T-helper 1 cell treated with Interleukin-12 subunit alpha and Interleukin-12 subunit beta and Interleukin-4 antibody, amounts not matched to agents 30 μg/mL and 1 μg/mL, for 36 hours (primary cell): ENCODE measurements at regions not wholly inside any gene's neighbourhood (a gene's known extent, or its start where the extent isn't known, plus 50 kb on each side); places are given as distances from the start of the nearest gene placed in this dataset.

Experiments used
- H3K27ac Mint-ChIP-seq: one replicate; pipeline ENCODE4 v1.8.0; 2021; ENCODE audit warnings: mild to moderate bottlenecking, mixed read lengths
- H3K27me3 Mint-ChIP-seq: one replicate; pipeline ENCODE4 v1.8.0; 2021; ENCODE audit warnings: low read depth, mixed read lengths
- H3K36me3 Mint-ChIP-seq: one replicate; pipeline ENCODE4 v1.8.0; 2021; ENCODE audit warnings: low read depth, mixed read lengths
- H3K4me1 Mint-ChIP-seq: one replicate; pipeline ENCODE4 v1.8.0; 2021; ENCODE audit warnings: low read depth, mixed read lengths
- H3K4me3 Mint-ChIP-seq: one replicate; pipeline ENCODE4 v1.8.0; 2021; ENCODE audit warnings: mild to moderate bottlenecking, moderate library complexity, mixed read lengths
- H3K9me3 Mint-ChIP-seq: one replicate; pipeline ENCODE4 v1.8.0; 2021; ENCODE audit warnings: mixed read lengths

- Mint-ChIP-seq H3K27me3 (peaks cover 22% of the 10 kb centered on the region), H3K9me3 (no peaks in the 10 kb centered on the region), H3K4me1 (peaks cover 33% of the 10 kb centered on the region), H3K4me3 (peak overlapping the region; percentile 28), H3K27ac (peak overlapping the region; percentile 62), H3K36me3 (no peaks in the 10 kb centered on the region)
Measured at GRCh38 chr16:79768276-79768970, 167.9 kb upstream of the MAF start.

DNA sequence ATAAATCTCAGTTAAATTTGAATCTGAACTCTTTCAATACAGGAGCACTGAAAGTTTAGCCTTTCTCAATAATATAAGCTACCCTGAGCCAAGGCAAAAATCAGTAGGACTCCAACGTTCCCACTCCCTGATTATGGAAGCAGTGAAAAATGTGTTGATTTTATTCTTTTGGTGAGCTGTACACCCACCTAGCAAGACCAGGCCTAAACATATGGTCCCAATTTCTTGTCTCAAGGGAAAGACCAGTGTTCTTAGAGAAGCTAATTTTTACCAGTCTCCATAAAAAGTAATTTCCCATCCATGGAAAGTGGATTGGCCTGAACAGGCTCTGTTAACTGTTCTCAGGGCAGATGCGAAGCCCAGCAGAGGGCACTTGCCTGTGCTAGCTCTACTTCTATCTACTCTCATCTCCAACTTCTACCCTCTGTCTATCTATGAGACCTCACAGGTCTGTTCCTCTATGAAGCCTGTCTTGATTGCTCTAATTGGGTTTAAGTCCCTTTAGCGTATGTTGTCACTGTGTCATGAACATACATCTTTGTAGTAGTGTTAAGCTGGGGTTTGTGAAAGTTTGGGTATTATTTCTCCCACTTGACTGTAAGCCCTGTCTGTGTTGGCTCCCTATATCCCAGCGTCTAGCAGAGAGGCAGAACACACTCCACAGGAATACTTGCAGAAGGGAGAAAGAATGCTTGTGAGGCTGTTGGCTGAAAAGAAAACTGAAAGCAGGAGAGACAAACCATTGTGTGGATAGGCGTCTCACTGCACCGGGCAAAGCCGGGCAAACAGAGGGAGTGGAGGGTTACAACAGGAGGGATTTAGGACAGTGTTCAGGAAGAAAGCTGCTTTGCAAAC is 167.1 kb upstream of the MAF start:
- H3K9me3 Mint-ChIP-seq = no peaks in the 10 kb centered on the region
- peak overlapping the region; percentile 46 for H3K27ac Mint-ChIP-seq
- peaks cover 17% of the 10 kb centered on the region for H3K27me3 Mint-ChIP-seq
- peaks cover 33% of the 10 kb centered on the region for H3K4me1 Mint-ChIP-seq
- H3K4me3 Mint-ChIP-seq = peak overlapping the region; percentile 28
- no peaks in the 10 kb centered on the region for H3K36me3 Mint-ChIP-seq

DNA sequence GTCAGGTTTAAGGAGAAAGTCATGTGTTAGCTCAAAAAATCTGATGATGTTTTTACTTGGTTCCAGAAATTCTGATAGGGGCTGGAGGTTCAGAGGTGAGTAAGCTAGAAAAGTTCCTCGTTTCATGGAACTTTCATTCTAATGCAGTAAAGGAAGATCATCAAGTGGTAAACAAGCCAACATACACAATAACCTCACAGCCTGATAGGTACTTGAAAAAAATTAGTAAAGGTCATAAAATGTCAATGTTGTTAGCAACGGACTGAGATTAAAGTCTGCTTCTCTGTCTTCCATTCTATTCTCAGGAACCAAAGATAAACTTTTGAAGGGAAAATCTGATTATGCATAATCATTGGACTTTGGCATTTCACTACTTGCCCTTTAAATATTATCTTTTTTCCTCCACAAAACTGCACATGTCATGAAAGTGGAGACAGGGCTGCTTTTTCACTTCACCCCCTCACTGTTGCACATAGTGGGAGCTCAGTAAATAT is 165.4 kb upstream of the MAF start:
- no peaks in the 10 kb centered on the region for H3K9me3 Mint-ChIP-seq
- H3K4me3 Mint-ChIP-seq = no peak overlapping the region
- H3K27me3 Mint-ChIP-seq = peaks cover 4% of the 10 kb centered on the region
- no peaks in the 10 kb centered on the region for H3K36me3 Mint-ChIP-seq
- H3K27ac Mint-ChIP-seq = no peak overlapping the region
- H3K4me1 Mint-ChIP-seq = peaks cover 30% of the 10 kb centered on the region

GRCh38 chr16:79765431-79765830 is 164.9 kb upstream of the MAF start:
- H3K9me3 Mint-ChIP-seq = no peaks in the 10 kb centered on the region
- no peak overlapping the region for H3K4me3 Mint-ChIP-seq
- H3K36me3 Mint-ChIP-seq = no peaks in the 10 kb centered on the region
- no peak overlapping the region for H3K27ac Mint-ChIP-seq
- no peaks in the 10 kb centered on the region for H3K27me3 Mint-ChIP-seq
- H3K4me1 Mint-ChIP-seq = peaks cover 25% of the 10 kb centered on the region

DNA sequence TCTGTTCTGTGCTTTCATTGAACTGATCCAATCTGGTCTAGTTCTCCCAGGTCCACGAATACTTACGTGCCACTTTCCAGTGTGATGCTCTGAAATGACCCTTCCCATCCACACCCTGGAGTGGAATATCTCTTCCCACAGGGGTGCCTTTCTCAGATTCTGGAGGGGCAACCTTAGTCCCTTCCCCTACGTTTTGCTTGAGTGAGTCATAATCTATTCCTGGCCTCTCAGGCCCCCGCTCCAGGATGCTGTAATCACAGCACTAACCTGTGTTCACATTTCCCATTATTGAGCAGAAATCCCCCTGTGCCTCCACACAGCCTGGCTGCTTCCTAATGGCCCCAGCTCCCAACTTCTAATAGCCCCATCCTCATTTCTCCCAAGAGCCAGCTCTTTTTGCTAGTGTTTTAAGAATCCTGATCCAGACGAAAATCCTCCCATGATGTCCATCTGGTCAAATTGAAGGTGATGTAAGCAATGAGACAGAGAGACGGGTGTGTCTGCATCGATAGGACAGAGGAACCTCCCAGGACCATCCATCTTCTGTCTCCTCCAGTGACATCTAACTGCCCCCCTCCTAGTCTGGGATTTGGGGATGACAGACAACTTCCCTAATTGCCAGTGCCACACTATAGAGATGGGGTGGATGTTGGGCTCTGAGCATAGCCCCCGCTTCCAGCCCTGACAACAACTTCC is 164.0 kb upstream of the MAF start:
- peaks cover 19% of the 10 kb centered on the region for H3K4me1 Mint-ChIP-seq
- no peaks in the 10 kb centered on the region for H3K9me3 Mint-ChIP-seq
- no peak overlapping the region for H3K4me3 Mint-ChIP-seq
- no peak overlapping the region for H3K27ac Mint-ChIP-seq
- H3K36me3 Mint-ChIP-seq = no peaks in the 10 kb centered on the region
- no peaks in the 10 kb centered on the region for H3K27me3 Mint-ChIP-seq

DNA sequence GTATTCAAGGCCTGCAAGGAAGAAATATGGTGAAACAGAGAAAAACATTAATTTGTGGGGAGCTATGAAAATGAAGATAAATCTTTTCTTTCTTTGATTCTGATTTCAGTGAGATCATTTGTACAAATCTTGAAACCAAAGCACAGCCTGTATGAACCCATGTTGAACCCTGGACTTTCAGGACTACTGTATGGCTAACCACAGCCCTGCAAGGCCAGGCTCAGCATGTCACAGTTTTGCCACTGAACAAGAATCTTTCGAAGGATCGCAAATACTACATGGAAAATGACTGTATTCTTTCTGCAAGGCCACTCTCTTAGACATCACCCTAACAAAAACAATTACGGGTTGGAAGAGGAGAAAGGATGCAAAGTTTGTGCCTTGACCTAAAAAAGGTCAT is 161.7 kb upstream of the MAF start:
- Mint-ChIP-seq H3K4me3 (no peak overlapping the region), H3K27ac (no peak overlapping the region), H3K4me1 (peaks cover 4% of the 10 kb centered on the region), H3K27me3 (no peaks in the 10 kb centered on the region), H3K9me3 (peaks cover under 1% of the 10 kb centered on the region), H3K36me3 (peaks cover 1% of the 10 kb centered on the region)

DNA sequence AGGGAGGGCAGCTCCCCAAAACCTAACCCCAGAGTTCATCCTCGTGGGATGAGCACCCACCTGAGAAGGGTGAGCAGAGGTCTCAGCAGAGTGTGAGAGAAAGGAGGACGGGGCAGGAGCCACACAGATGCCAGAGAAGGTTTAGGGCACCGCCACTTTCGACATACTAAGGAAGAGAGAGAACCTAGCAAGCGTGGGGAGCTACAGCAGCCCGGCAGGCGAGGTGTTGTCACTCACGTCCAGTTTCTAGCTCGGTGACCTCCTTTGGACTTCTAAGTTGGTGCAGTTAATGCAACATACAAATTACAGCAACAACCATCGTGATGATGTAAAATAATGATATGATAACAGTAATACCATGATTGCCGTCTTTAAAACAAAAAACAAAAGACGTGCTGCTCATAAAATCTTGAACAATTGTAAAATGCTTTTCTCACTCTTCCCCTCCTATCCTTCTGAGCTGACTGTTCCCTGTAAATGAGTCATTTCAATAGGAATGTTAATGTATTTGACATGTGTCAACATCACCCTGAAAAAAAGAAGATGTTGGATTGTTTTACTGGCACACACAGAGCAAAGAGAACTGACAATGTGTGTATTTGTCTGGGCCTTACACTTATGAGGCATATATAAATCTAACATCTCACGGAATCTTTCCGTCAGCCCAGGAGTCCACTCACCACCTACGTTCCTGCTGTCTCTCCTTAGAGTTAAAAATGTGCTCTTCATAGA is 158.2 kb upstream of the MAF start:
- Mint-ChIP-seq H3K4me3 (no peak overlapping the region), H3K27ac (no peak overlapping the region), H3K27me3 (no peaks in the 10 kb centered on the region), H3K9me3 (peaks cover 5% of the 10 kb centered on the region), H3K36me3 (peaks cover 4% of the 10 kb centered on the region), H3K4me1 (peaks cover 20% of the 10 kb centered on the region)

GRCh38 chr16:79757968-79758367 is 157.4 kb upstream of the MAF start:
- H3K4me3 Mint-ChIP-seq = no peak overlapping the region
- H3K27ac Mint-ChIP-seq = no peak overlapping the region
- H3K4me1 Mint-ChIP-seq = peaks cover 20% of the 10 kb centered on the region
- H3K27me3 Mint-ChIP-seq = no peaks in the 10 kb centered on the region
- H3K36me3 Mint-ChIP-seq = peaks cover 4% of the 10 kb centered on the region
- H3K9me3 Mint-ChIP-seq = peaks cover 5% of the 10 kb centered on the region

- peak overlapping the region; percentile 50 for H3K27ac Mint-ChIP-seq
- peaks cover 5% of the 10 kb centered on the region for H3K9me3 Mint-ChIP-seq
- peaks cover 20% of the 10 kb centered on the region for H3K4me1 Mint-ChIP-seq
- H3K36me3 Mint-ChIP-seq = peaks cover 4% of the 10 kb centered on the region
- H3K4me3 Mint-ChIP-seq = no peak overlapping the region
- no peaks in the 10 kb centered on the region for H3K27me3 Mint-ChIP-seq
Measured at GRCh38 chr16:79757163-79757562, 156.6 kb upstream of the MAF start.

- H3K4me3 Mint-ChIP-seq = no peak overlapping the region
- peak overlapping the region; percentile 50 for H3K27ac Mint-ChIP-seq
Measured at GRCh38 chr16:79756571-79756970, 156.0 kb upstream of the MAF start.

DNA sequence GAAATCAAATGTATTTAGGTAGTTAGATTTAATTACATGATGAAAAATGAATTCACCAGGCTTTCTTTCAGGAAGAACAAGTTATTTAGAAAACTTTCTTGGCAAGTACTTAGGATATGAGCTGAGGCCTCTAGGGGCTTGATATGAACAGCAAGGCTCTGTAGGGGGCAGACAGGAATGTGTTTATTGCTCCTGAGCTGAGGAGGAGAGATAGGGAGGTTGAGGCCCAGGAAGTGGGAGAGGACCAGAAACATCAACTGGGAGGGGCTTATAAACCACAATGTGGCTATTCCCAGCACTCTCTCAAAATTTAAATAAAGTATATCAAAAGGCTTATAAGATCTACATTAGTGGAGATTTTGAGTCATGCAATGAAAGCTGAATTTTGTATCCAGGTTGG is 154.0 kb upstream of the MAF start:
- H3K4me1 Mint-ChIP-seq = peaks cover 20% of the 10 kb centered on the region
- peaks cover 4% of the 10 kb centered on the region for H3K36me3 Mint-ChIP-seq
- H3K9me3 Mint-ChIP-seq = peaks cover 10% of the 10 kb centered on the region
- peak overlapping the region; percentile 2 for H3K27ac Mint-ChIP-seq
- H3K4me3 Mint-ChIP-seq = peak overlapping the region; percentile 6
- no peaks in the 10 kb centered on the region for H3K27me3 Mint-ChIP-seq

More at GRCh38 chr16:79756571-79756970, 156.0 kb upstream of the MAF start:
- peaks cover 5% of the 10 kb centered on the region for H3K9me3 Mint-ChIP-seq
- H3K4me1 Mint-ChIP-seq = peaks cover 20% of the 10 kb centered on the region
- H3K36me3 Mint-ChIP-seq = peaks cover 4% of the 10 kb centered on the region
- no peaks in the 10 kb centered on the region for H3K27me3 Mint-ChIP-seq

DNA sequence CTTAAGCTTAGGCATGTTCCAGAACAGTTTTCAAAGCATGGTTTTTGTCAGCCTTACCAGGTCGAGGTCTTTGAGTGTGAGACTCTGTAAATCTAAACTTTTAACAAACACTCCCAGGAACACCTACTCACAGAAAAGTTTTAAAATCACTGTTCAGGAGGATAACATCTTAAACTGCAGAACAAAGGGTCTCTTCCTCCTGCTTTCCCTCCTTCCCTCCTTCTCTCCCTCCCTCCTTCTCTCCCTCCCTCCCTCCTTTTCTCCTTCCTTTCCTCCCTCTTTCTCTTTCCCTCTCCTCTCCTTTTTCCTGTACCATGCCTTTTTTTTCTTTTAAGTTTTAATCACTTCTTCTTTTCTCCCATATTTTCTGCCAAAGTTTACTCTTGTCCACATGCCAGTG is 153.5 kb upstream of the MAF start:
- peak overlapping the region; percentile 6 for H3K4me3 Mint-ChIP-seq
- H3K27me3 Mint-ChIP-seq = no peaks in the 10 kb centered on the region

GRCh38 chr16:79753286-79753685 is 152.7 kb upstream of the MAF start:
- Mint-ChIP-seq H3K9me3 (peaks cover 12% of the 10 kb centered on the region), H3K4me1 (peaks cover 18% of the 10 kb centered on the region), H3K27me3 (no peaks in the 10 kb centered on the region), H3K36me3 (peaks cover 2% of the 10 kb centered on the region), H3K4me3 (no peak overlapping the region), H3K27ac (no peak overlapping the region)

More for the DNA sequence above, 153.5 kb upstream of the MAF start:
- Mint-ChIP-seq H3K9me3 (peaks cover 12% of the 10 kb centered on the region), H3K27ac (peak overlapping the region; percentile 23), H3K4me1 (peaks cover 20% of the 10 kb centered on the region), H3K36me3 (peaks cover 2% of the 10 kb centered on the region)

GRCh38 chr16:79752396-79752795 is 151.9 kb upstream of the MAF start:
- Mint-ChIP-seq H3K27me3 (no peaks in the 10 kb centered on the region), H3K4me3 (no peak overlapping the region), H3K36me3 (peaks cover 2% of the 10 kb centered on the region), H3K27ac (no peak overlapping the region), H3K4me1 (peaks cover 16% of the 10 kb centered on the region), H3K9me3 (peaks cover 12% of the 10 kb centered on the region)
